RWPE2 (cell line): ENCODE measurements at regions not wholly inside any gene's neighbourhood (a gene's known extent, or its start where the extent isn't known, plus 50 kb on each side); places are given as distances from the start of the nearest gene placed in this dataset.

ENCODE experiments used
- ATAC-seq: fragments of 200-7000 bp; cut with Tn5 transposase; 3 replicates; pipeline ENCODE4 v1.9.1; 2021; ENCODE audit warnings: low read depth
- DNase-seq: peaks from one replicate; pipeline ENCODE4 v3.0.0-alpha.2; 2020; ENCODE audit warnings: low spot score
- H3K27ac ChIP-seq: fragments of 450-650 bp; 2 replicates; pipeline ENCODE4 v1.5.1; 2017; ENCODE audit warnings: mild to moderate bottlenecking; ENCODE audit not compliant: poor library complexity, severe bottlenecking
- H3K27me3 ChIP-seq: fragments of 250-450 bp; sonication (Bioruptor Pico); 2 replicates; pipeline ENCODE4 v1.5.1; 2021; ENCODE audit warnings: mild to moderate bottlenecking, moderate library complexity; ENCODE audit not compliant: insufficient read depth, poor library complexity, severe bottlenecking
- H3K36me3 ChIP-seq: fragments of 250-450 bp; sonication (Bioruptor Pico); 2 replicates; pipeline ENCODE4 v1.5.1; 2020; ENCODE audit warnings: low read depth, mild to moderate bottlenecking, moderate library complexity
- H3K4me1 ChIP-seq: fragments of 250-450 bp; sonication (Bioruptor Pico); 2 replicates; pipeline ENCODE4 v1.5.1; 2021; ENCODE audit warnings: mild to moderate bottlenecking, moderate library complexity; ENCODE audit not compliant: insufficient read depth, poor library complexity, severe bottlenecking
- H3K4me3 ChIP-seq: fragments of 250-450 bp; sonication (Bioruptor Pico); 2 replicates; pipeline ENCODE4 v1.5.1; 2021; ENCODE audit warnings: mild to moderate bottlenecking, moderate library complexity; ENCODE audit not compliant: severe bottlenecking
- H3K9me3 ChIP-seq: fragments of 250-450 bp; sonication (Bioruptor Pico); 2 replicates; pipeline ENCODE4 v1.5.1; 2021; ENCODE audit warnings: mild to moderate bottlenecking, moderate library complexity; ENCODE audit not compliant: severe bottlenecking
- TF ChIP-seq, protein P1 (sequence below): fragments of 450-650 bp; IDR thresholded peaks from one replicate; pipeline ENCODE4 v1.5.1; 2017; ENCODE audit warnings: mild to moderate bottlenecking, moderate library complexity; ENCODE audit not compliant: poor library complexity, severe bottlenecking

DNA sequence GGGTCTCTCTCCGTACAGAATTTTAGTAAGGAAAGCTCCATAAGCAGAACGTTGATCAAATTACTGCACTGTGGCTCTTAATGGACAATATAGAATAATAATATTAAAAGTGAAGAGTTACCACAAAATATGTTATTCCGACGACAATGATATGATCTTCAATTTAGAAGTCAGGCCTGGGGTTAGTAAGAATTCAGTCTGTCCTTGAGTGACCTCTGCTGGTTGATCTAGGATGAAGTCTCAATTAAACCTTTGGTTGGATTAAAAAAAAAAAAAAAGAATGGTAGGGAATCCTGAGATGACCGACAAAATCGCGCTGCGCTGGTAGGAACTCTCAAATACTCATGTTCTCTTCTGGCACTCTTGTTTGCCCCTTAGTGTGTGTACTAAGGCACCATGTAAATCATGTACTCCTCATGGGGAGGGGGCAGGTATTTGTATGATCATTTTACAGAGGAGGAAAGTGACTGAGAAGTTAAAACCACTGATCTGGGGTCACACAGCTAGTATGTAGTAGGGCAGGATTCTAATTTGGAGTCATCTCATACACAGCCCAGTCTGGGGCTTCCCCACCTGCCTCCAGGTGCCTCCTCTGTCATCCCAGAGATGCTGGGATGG lies 161.3 kb upstream of the NPVF start:
- TF ChIP-seq, protein P1, sequence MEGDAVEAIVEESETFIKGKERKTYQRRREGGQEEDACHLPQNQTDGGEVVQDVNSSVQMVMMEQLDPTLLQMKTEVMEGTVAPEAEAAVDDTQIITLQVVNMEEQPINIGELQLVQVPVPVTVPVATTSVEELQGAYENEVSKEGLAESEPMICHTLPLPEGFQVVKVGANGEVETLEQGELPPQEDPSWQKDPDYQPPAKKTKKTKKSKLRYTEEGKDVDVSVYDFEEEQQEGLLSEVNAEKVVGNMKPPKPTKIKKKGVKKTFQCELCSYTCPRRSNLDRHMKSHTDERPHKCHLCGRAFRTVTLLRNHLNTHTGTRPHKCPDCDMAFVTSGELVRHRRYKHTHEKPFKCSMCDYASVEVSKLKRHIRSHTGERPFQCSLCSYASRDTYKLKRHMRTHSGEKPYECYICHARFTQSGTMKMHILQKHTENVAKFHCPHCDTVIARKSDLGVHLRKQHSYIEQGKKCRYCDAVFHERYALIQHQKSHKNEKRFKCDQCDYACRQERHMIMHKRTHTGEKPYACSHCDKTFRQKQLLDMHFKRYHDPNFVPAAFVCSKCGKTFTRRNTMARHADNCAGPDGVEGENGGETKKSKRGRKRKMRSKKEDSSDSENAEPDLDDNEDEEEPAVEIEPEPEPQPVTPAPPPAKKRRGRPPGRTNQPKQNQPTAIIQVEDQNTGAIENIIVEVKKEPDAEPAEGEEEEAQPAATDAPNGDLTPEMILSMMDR: peak; percentile 73
- no peak overlapping the region for H3K27ac ChIP-seq
- H3K27me3 ChIP-seq: peaks cover 37% of the 10 kb centered on the region
- ATAC-seq: peak; percentile 33; the same call in 1 of the 3 replicates
- no peak for DNase-seq
- no peaks in the 10 kb centered on the region for H3K4me1 ChIP-seq
- no peaks in the 10 kb centered on the region for H3K9me3 ChIP-seq
- H3K4me3 ChIP-seq: no peak overlapping the region
- no peaks in the 10 kb centered on the region for H3K36me3 ChIP-seq

DNA sequence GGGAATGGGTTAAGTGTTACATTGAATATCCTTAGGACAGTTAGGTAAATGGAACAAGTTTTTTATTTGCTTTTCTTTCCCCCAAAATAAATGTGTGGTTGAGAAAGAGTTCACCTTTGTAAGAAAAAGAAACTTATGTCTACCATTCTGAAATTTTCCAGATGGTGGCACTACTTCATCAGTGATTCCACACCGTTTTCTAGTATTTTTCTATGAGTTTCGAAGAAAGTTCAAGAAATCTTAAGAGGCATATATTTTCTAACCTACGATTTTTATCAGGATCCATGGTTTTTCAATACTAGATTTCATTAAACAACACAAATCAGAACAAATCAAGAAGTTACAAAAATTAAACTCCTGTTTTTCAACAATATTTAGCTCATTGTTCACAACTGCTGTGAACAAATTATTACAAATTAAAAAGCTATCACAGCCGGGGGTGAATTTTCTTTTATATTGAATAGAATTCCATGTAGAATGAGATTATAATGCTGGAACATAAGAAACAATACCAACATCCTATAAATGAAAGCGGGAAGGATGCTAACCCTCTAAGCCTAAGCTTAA lies 163.1 kb upstream of the NPVF start:
- H3K27me3 ChIP-seq: peaks cover 36% of the 10 kb centered on the region
- DNase-seq: no peak
- ATAC-seq: no peak

DNA sequence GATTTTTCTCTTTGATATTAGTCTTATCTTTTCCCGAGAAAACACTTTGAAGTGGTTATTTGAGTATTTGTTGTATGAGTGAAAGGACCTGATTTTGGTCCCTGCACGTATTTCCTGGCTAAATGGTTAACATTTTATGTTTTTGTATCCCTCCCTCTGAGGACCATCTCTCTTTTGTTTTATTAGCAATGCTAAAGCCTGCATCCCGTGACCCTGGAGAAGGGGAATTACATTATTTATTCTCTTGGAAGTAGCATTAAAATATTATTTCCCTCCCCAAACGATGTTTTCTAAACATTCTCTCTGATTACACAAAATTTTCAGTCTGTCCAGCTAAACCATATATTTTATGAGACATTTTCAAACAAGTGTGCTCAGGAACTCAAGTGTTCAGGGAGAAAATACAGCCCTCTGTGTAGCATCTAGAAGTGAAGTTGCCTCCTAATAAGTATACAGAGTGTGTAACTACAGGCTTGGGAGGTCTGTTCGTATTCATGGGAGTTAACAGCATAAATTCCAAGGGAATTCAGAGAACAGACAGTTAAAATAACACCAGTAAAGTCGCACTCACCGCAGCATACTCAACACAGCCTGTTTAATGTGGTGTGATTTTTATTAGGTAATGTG lies 163.8 kb upstream of the NPVF start:
- no peaks in the 10 kb centered on the region for H3K4me1 ChIP-seq
- ATAC-seq (no peak), DNase-seq (no peak)
- H3K36me3 ChIP-seq: no peaks in the 10 kb centered on the region
- TF ChIP-seq, protein P1: no peak
- H3K27ac ChIP-seq: no peak overlapping the region
- H3K27me3 ChIP-seq: peaks cover 36% of the 10 kb centered on the region
- no peaks in the 10 kb centered on the region for H3K9me3 ChIP-seq
- no peak overlapping the region for H3K4me3 ChIP-seq

More for the DNA sequence above, 163.1 kb upstream of the NPVF start:
- H3K27ac ChIP-seq: no peak overlapping the region
- TF ChIP-seq, protein P1: peak; percentile 53
- H3K9me3 ChIP-seq: no peaks in the 10 kb centered on the region
- H3K4me1 ChIP-seq: no peaks in the 10 kb centered on the region
- H3K4me3 ChIP-seq: no peak overlapping the region
- H3K36me3 ChIP-seq: no peaks in the 10 kb centered on the region

DNA sequence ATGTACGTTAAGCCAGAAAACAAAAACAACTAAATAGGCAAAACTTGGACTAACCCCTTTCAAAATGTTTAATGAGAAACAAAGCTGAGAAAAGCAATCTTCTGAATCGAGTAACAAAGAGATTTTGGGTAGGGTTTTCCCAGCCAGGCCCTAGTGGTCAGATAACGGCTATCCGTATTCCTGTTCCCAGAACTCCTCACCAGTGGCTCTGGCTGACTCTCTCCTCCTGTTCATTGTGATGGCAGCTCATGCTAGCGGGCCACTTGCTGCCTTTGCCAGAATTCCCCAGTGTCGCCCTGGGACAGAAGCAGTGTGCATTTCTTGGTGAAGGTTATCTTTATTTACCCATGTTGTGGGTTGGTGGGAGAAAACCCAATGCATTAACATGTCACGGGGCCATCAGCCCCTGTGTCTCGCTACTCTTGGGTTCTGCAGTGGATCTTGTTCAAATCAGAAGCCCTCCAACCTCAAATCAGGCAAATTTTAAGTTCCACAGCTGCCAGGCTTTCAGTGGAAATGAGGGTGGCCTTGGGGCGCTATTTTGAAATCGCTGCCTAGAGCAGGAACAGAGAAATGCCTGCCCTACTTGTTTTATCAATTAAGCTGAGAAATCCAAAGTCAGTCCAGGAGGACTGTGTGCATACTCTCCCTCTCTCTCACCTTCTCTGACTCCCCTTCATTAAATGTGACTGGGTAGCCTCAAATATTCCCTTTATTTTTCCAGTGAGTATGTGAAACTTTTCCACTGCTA lies 164.5 kb upstream of the NPVF start:
- no peak for ATAC-seq
- Histone ChIP-seq H3K27ac (no peak overlapping the region), H3K4me1 (no peaks in the 10 kb centered on the region), H3K9me3 (no peaks in the 10 kb centered on the region), H3K27me3 (peaks cover 33% of the 10 kb centered on the region), H3K4me3 (no peak overlapping the region), H3K36me3 (no peaks in the 10 kb centered on the region)
- TF ChIP-seq, protein P1: no peak
- no peak for DNase-seq
